ENCODE measurements at regions not wholly inside any gene's neighbourhood (a gene's known extent, or its start where the extent isn't known, plus 50 kb on each side); places are given as distances from the start of the nearest gene placed in this dataset.
A peak's percentile ranks its signal among the peaks of the same experiment; 100 is the strongest.

DNA sequence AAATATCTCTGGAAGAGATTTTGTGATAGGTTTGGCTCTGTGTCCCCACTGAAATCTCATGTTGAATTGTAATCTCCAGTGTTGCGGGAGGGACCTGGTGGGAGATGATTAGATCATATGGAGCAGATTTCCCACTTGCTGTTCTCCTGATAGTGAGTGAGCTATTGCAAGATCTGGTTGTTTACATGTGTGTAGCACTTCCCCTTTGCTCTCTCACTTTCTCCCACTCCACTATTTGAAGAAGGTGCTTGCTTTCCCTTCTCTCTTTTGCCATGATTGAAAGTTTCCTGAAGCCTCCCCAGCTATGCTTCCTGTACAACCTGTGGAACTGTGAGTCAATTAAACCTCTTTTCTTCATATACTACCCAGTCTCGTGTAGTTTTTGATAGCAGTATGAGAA is 97.0 kb upstream of the FN1 start (continued):
- TF ChIP-seq ZSCAN21 (CRISPR knock-in tag; IDR thresholded peaks at IDR 0.05; ENCODE audit: borderline replicate concordance) (no peak), ZNF7 (CRISPR knock-in tag; IDR thresholded peaks at IDR 0.05) (no peak), ASH2L (IDR thresholded peaks at IDR 0.05; ENCODE audit: insufficient read length, low read depth, low read length) (no peak), IKZF4 (CRISPR knock-in tag; IDR thresholded peaks at IDR 0.05; ENCODE audit: borderline replicate concordance, low read depth, not compliant biosample characterization) (no peak), BHLHE40 (IDR thresholded peaks at IDR 0.05; ENCODE audit: low read length) (no peak), KDM5A (IDR thresholded peaks at IDR 0.05; ENCODE audit: borderline replicate concordance, low read length) (no peak), ELF4 (CRISPR knock-in tag; IDR thresholded peaks at IDR 0.05; ENCODE audit: borderline replicate concordance) (no peak), MTA3 (CRISPR knock-in tag; IDR thresholded peaks at IDR 0.05) (no peak), ZNF207 (IDR thresholded peaks at IDR 0.05; ENCODE audit: borderline replicate concordance) (no peak), POLR2A (IDR thresholded peaks at IDR 0.05; ENCODE audit: insufficient read depth in 1 of 2, low read depth in 2 of 2, low read length in 2 of 2) (no peak), LCORL (IDR thresholded peaks at IDR 0.05) (no peak), LCORL (CRISPR knock-in tag; IDR thresholded peaks at IDR 0.05) (no peak), THAP11 (CRISPR knock-in tag; IDR thresholded peaks at IDR 0.05) (0 out of 2 replicates have a peak, but pooled peaks have one; percentile 37), GABPB1 (CRISPR knock-in tag; IDR thresholded peaks at IDR 0.05) (peak; percentile 15; the same call in 1 of the 2 replicates), HDAC6 (IDR thresholded peaks at IDR 0.05; ENCODE audit: low read depth, low read length) (no peak), ZNF367 (CRISPR knock-in tag; IDR thresholded peaks at IDR 0.05; ENCODE audit: borderline replicate concordance) (no peak), MIER3 (CRISPR knock-in tag; IDR thresholded peaks at IDR 0.05; ENCODE audit: borderline replicate concordance) (peak; percentile 68; the same call in 1 of the 2 replicates)
- TF ChIP-seq, protein P1, sequence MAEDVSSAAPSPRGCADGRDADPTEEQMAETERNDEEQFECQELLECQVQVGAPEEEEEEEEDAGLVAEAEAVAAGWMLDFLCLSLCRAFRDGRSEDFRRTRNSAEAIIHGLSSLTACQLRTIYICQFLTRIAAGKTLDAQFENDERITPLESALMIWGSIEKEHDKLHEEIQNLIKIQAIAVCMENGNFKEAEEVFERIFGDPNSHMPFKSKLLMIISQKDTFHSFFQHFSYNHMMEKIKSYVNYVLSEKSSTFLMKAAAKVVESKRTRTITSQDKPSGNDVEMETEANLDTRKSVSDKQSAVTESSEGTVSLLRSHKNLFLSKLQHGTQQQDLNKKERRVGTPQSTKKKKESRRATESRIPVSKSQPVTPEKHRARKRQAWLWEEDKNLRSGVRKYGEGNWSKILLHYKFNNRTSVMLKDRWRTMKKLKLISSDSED (CRISPR knock-in tag; IDR thresholded peaks at IDR 0.05): no peak
- TF ChIP-seq, protein P2, sequence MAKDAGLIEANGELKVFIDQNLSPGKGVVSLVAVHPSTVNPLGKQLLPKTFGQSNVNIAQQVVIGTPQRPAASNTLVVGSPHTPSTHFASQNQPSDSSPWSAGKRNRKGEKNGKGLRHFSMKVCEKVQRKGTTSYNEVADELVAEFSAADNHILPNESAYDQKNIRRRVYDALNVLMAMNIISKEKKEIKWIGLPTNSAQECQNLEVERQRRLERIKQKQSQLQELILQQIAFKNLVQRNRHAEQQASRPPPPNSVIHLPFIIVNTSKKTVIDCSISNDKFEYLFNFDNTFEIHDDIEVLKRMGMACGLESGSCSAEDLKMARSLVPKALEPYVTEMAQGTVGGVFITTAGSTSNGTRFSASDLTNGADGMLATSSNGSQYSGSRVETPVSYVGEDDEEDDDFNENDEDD (CRISPR knock-in tag; IDR thresholded peaks at IDR 0.05; ENCODE audit: borderline replicate concordance): no peak
- TF ChIP-seq, protein P3, sequence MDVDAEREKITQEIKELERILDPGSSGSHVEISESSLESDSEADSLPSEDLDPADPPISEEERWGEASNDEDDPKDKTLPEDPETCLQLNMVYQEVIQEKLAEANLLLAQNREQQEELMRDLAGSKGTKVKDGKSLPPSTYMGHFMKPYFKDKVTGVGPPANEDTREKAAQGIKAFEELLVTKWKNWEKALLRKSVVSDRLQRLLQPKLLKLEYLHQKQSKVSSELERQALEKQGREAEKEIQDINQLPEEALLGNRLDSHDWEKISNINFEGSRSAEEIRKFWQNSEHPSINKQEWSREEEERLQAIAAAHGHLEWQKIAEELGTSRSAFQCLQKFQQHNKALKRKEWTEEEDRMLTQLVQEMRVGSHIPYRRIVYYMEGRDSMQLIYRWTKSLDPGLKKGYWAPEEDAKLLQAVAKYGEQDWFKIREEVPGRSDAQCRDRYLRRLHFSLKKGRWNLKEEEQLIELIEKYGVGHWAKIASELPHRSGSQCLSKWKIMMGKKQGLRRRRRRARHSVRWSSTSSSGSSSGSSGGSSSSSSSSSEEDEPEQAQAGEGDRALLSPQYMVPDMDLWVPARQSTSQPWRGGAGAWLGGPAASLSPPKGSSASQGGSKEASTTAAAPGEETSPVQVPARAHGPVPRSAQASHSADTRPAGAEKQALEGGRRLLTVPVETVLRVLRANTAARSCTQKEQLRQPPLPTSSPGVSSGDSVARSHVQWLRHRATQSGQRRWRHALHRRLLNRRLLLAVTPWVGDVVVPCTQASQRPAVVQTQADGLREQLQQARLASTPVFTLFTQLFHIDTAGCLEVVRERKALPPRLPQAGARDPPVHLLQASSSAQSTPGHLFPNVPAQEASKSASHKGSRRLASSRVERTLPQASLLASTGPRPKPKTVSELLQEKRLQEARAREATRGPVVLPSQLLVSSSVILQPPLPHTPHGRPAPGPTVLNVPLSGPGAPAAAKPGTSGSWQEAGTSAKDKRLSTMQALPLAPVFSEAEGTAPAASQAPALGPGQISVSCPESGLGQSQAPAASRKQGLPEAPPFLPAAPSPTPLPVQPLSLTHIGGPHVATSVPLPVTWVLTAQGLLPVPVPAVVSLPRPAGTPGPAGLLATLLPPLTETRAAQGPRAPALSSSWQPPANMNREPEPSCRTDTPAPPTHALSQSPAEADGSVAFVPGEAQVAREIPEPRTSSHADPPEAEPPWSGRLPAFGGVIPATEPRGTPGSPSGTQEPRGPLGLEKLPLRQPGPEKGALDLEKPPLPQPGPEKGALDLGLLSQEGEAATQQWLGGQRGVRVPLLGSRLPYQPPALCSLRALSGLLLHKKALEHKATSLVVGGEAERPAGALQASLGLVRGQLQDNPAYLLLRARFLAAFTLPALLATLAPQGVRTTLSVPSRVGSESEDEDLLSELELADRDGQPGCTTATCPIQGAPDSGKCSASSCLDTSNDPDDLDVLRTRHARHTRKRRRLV (CRISPR knock-in tag; IDR thresholded peaks at IDR 0.05): no peak
- TF ChIP-seq, protein P4, sequence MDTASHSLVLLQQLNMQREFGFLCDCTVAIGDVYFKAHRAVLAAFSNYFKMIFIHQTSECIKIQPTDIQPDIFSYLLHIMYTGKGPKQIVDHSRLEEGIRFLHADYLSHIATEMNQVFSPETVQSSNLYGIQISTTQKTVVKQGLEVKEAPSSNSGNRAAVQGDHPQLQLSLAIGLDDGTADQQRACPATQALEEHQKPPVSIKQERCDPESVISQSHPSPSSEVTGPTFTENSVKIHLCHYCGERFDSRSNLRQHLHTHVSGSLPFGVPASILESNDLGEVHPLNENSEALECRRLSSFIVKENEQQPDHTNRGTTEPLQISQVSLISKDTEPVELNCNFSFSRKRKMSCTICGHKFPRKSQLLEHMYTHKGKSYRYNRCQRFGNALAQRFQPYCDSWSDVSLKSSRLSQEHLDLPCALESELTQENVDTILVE (CRISPR knock-in tag; IDR thresholded peaks at IDR 0.05): no peak

Measured in HepG2 (cell line).